ENCODE measurements at regions not wholly inside any gene's neighbourhood (a gene's known extent, or its start where the extent isn't known, plus 50 kb on each side); places are given as distances from the start of the nearest gene placed in this dataset.
"Not testable (repeated sequence)": the region's sequence is repeated elsewhere in the genome, so short reads cannot be mapped to it uniquely, and the experiment has no call there.

- DNase-seq, result no peak
Observed at GRCh38 chr2:122683018-122683417, 927.6 kb downstream of the TSN start.

GRCh38 chr2:122692400-122693083 lies 937.1 kb downstream of the TSN start:
- no peak for DNase-seq

GRCh38 chr2:122697415-122697814 lies 942.0 kb downstream of the TSN start:
- DNase-seq, result no peak

DNA sequence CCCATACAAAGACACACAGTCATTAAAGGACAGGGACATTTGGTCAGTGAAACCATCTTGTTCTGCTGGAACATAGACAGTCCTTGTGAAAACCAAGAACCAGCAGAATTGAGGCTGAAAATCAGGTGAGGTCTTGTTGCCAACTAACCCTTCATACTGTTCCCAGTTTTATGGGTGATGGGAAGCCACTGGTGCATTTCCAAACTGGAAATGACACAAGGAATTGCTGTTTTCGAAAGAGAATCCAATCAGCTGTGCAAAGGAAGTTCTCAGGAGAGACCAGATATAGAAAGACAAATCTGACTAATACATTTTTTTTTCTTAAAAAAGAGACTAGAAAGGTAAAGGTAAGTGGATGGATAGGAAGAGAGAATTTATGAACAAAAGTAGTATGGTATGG lies 948.2 kb downstream of the TSN start:
- DNase-seq, result no peak

GRCh38 chr2:122704109-122704563 lies 948.7 kb downstream of the TSN start:
- DNase-seq, result no peak

GRCh38 chr2:122705746-122706145 lies 950.3 kb downstream of the TSN start:
- no peak for DNase-seq

DNA sequence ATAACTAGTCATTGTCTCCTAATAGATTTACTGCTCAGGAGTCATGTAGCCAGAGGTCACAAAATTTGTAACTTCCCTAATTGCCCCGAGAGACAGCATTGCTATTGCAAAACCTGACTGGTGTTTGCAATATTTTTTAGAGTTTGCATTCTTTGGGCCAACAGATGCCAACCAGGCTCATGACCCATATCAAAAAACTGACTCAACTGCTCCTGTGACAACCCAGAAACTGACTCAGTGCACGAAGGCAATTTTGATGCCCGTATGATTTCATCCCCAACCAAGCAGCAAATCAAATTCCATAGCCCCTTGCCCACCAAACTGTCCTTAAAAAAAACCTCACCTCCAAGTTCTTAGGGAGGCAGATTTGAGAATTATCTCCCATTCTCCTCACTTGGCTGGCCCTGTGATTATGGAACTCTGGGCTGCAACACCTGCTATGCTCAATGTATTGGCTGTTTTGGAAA lies 951.3 kb downstream of the TSN start:
- DNase-seq, result no peak

DNA sequence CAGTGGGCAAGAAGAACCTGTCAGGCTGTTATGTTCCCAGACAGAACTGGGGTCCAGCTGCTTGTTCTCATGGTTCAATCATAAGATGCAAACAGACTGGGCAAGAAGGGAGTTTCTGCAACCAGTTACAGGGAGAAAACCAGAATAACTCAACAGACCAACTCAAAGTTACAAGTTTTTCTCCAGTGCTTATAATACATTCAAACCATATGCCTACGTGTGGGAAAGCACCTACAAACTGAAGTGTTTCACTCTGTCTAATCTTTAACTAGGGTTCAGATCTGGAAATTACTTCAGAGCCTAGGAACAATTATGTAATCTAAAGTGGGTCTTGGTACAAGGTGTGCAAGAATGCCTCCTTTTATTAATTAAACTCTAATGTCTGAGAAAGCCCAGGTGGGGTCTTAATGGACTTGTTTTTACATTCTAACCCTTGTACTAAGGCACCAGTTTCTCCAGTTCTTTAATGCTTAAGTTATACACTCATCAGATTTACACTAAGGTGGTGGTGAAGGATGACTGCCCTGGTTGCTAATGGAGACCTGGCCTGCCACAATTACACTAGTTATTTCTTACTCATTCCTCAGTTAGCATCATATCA lies 951.9 kb downstream of the TSN start:
- no peak for DNase-seq

- no peak for DNase-seq
Observed at GRCh38 chr2:122710049-122710448, 954.6 kb downstream of the TSN start.

GRCh38 chr2:122713800-122714199 lies 958.3 kb downstream of the TSN start:
- no peak for DNase-seq

GRCh38 chr2:122720822-122721221 lies 965.4 kb downstream of the TSN start:
- DNase-seq, result not testable (repeated sequence)

DNA sequence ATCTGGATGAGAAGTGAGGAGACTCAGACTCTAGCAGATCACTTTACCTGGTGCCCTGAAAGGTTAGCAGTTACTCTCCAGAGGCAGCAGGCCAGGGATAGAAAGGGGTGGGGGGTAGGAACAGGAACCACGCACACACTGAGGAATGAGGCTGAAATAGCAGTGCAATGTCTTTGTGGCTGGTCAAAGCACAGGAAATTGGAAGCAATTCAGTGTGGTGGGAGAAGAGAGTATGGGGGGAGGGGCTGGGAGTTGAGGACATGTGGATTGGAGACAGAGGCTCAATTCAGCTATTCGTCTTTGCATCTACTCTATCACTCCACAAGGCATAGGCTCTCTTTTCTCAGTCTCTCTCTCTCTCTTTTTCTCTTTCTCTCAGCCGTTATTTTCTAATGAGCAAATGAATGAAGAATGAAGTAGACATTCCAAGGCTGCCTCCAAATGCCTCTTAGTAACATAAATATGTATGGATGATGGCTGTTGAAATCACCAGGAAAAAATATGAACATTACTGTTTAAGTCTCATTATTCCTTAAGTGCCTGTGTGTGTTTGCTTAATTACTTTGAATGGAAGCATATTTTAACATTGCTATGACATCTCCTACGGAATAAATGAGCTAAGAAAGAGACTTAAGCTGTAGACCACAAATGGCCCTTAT lies 979.4 kb downstream of the TSN start:
- no peak for DNase-seq

DNA sequence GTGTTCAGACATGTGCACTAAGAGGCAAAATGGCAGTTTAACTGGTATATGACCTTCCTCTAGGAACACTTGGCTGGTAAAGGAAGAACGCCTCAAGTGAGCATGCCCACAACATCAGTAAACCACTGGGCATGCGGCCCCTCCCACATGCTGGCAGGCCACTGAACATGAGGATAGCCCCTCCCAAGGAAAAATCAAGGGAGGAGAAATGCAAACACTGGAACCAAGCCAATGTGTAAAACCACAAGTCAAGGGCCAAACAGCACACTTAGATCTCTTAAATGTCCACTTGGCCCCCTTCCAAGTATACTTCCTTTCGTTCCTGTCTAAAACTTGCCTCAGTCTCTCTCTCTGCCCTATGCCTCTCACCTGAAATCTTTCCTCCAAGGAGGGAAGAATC lies 980.8 kb downstream of the TSN start:
- DNase-seq, result no peak

DNA sequence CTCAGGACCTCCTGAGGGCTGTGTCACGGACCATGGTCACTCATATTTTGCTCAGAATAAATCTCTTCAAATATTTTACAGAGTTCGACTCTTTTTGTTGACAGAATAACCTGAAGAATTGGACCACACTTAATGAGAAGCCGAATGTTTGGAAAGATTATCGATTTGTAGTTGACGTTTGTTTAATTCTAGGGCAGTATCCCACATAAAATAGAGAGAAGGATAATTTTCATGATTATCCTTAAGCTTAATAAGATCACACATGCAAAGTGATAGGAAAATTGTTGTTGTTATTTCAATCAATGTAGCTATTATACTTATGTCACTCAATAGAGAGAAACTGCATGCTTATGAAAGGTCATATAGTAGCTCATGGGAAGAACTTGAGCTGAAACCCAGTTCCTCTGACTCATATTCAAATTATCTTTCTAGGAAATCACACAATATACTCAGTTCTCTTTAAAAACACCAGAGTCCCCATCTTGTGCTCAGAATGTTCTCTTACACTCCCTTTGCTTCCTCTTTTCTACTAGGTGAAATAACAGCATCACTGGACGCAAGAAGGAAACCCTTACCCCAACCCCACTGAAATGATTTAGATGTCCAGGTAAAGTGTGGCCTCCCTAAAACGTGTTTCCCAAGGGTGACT lies 982.1 kb downstream of the TSN start:
- no peak for DNase-seq

DNA sequence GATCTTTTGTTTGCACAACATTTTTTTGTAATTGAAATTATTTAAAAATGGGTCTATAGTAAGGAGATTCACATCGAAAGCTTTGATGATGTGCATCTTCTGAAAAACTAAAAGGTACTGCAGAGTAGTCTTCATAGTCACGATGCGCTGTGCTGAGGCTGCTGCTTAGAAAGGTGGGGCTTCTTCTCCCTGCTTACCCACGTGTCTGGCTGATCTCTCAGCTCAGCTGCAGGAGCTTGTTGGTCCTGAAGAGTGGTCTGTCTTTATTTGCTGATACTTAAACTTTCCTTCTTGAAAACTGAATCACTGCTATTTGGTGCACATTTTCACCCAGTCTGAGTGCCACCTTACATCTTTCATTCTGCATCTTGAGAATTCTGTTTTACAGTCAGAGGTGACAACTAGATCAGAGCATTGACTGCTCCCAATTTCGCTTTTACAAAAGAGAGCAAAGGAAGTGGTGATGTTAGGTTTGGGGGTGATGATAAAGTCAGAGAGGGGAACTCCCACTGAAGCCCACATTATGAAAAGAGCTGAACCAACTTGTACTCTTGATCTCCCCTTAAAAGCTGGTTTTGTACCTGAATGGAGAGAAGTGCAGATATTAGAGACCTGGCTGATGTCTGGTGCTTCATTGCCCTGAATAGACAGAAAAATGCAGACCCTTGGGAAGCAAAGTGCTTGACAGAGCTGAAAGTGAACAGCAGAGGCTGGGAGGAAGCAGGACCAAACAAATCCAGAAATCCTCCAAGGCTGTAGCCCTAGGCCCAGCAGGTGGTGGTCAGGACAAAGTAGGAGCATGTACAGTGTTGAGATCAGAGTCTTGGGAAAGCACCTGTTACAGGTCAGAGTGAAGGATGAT lies 984.5 kb downstream of the TSN start:
- no peak for DNase-seq

DNA sequence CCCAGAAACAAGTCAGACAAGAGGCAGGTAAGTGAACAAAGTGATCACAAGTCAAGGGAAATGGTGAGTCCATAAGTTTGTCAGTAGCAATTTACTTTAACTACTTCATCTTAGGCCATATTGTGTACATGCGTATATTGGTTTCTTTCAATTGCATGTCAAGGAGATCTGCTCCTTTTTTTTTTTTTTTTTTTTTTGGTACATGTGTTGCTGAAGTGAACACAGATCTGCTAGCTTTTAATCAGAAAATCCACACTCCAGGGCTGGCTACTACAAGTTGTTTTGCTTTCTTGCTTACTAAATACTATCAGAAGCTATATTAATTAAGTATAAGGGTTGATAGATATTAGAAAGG lies 985.1 kb downstream of the TSN start:
- DNase-seq, result no peak

DNA sequence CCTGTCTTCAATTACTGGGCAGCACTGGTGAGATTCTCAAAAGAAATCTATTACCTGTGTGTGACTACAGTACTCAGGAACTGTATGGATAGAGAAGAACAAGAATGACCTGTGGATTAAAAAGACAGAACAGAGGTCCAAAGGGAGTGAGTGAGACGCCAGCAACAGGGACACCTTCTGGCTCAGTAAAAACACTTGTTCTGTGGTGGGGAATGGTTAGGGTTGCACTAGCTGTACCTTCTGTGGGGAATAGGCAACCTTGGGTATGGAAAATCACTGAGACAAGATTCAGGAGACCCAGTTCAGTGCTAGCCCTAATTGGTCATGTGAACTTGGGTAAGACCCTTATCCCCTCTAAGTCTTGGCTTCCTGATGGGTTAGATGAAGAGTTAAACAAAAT lies 986.0 kb downstream of the TSN start:
- no peak for DNase-seq

GRCh38 chr2:122743021-122743675 lies 987.7 kb downstream of the TSN start:
- no peak for DNase-seq

- DNase-seq, result no peak
Observed at GRCh38 chr2:122745603-122746002, 990.2 kb downstream of the TSN start.

GRCh38 chr2:122747670-122748069 lies 992.2 kb downstream of the TSN start:
- DNase-seq, result no peak

DNA sequence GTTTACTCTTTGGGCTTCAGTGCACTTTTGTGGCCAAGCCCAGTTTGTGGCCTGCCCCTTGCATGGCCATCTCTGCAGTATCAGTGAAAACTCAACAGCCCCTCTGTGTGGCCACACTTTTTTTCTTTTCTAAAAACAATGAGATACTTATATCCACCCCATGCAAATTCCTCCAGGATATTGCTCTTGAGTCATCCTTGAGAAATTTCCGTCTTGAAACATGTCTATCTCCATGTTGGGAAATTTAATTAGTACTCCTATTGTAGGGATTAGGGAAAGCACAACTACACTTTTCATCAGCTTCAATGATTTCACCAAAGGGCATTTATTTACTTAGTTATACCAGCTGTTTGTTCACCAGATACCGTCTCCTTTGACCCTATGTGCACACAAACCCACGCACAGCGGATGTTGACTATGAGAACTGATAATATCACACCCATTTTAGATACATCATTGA lies 993.1 kb downstream of the TSN start:
- DNase-seq, result no peak

GRCh38 chr2:122749405-122749804 lies 994.0 kb downstream of the TSN start:
- no peak for DNase-seq
